Brain microvascular endothelial cell (primary cell): ENCODE measurements at regions not wholly inside any gene's neighbourhood (a gene's known extent, or its start where the extent isn't known, plus 50 kb on each side); places are given as distances from the start of the nearest gene placed in this dataset.
"Not testable (repeated sequence)": the region's sequence is repeated elsewhere in the genome, so short reads cannot be mapped to it uniquely, and the experiment has no call there.

Experiments
- DNase-seq: peaks from one replicate; pipeline ENCODE4 v3.0.0-alpha.2; 2020
- H3K27ac ChIP-seq: fragments of 250-450 bp; sonication (Bioruptor Pico); 2 replicates; pipeline ENCODE4 v1.5.1; 2020; ENCODE audit warnings: mild to moderate bottlenecking, moderate library complexity
- H3K27me3 ChIP-seq: fragments of 250-450 bp; sonication (Bioruptor Pico); replicated peaks from 2 replicates; pipeline ENCODE4 v1.5.1; 2020; ENCODE audit warnings: mild to moderate bottlenecking
- H3K36me3 ChIP-seq: fragments of 250-450 bp; sonication (Bioruptor Pico); replicated peaks from 2 replicates; pipeline ENCODE4 v1.5.1; 2020; ENCODE audit warnings: mild to moderate bottlenecking
- H3K4me3 ChIP-seq: 2 replicates; pipeline ENCODE4 v1.5.1; 2011; ENCODE audit warnings: low read depth, mild to moderate bottlenecking, control low read depth, low read length, moderate library complexity
- in situ Hi-C: cut with HindIII; loops from 2 replicates; pipeline ENCODE4 v1.10.0; 2017; ENCODE audit warnings: low sequenced_read_pairs, low pct_ligation_motif_present
- TF ChIP-seq, protein P1 (sequence below): IDR thresholded peaks from 2 replicates; pipeline ENCODE4 v1.5.1; 2011; ENCODE audit warnings: low read depth, mild to moderate bottlenecking, moderate library complexity, low read length, control low read depth, inconsistent platforms; ENCODE audit errors: missing control alignments

DNA sequence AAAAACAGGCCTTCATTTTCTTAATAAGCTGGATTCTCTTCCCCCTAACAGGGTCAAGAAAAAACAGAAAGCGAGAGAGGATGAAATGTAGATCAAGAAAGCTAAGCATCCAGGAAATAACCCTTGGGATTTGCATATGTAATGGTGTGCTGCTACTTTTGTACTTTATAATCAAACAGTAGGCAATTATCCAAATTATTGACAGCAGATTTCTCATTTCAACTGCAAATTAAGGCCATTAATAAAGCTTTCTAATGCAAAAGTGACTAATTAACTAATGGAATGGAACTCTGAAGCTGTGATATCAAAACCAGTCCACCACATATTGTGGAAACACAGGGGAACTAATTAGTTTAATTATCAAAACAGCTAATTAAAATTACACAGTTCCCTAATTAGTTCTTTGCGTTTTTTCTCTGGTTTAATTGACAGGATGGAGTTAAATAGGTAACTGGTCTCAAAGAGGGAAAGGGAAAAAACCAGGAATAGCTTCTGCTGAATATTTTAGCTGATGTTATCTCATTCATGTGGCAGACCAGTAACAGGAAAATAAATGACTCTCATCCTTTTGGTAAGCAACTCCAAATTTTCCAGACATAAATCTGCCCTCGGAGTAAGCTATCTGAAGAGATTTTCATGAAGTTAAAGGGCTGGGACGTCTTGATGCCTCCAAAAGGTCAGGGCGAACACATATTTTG, 182.7 kb upstream of the LMO3 start:
- TF ChIP-seq, protein P1, sequence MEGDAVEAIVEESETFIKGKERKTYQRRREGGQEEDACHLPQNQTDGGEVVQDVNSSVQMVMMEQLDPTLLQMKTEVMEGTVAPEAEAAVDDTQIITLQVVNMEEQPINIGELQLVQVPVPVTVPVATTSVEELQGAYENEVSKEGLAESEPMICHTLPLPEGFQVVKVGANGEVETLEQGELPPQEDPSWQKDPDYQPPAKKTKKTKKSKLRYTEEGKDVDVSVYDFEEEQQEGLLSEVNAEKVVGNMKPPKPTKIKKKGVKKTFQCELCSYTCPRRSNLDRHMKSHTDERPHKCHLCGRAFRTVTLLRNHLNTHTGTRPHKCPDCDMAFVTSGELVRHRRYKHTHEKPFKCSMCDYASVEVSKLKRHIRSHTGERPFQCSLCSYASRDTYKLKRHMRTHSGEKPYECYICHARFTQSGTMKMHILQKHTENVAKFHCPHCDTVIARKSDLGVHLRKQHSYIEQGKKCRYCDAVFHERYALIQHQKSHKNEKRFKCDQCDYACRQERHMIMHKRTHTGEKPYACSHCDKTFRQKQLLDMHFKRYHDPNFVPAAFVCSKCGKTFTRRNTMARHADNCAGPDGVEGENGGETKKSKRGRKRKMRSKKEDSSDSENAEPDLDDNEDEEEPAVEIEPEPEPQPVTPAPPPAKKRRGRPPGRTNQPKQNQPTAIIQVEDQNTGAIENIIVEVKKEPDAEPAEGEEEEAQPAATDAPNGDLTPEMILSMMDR: no peak
- no peak for DNase-seq
- H3K27ac ChIP-seq: no peak overlapping the region
- in situ Hi-C loops: no loop called here
- H3K36me3 ChIP-seq: no peaks in the 10 kb centered on the region
- H3K4me3 ChIP-seq: no peak overlapping the region
- H3K27me3 ChIP-seq: no peaks in the 10 kb centered on the region

DNA sequence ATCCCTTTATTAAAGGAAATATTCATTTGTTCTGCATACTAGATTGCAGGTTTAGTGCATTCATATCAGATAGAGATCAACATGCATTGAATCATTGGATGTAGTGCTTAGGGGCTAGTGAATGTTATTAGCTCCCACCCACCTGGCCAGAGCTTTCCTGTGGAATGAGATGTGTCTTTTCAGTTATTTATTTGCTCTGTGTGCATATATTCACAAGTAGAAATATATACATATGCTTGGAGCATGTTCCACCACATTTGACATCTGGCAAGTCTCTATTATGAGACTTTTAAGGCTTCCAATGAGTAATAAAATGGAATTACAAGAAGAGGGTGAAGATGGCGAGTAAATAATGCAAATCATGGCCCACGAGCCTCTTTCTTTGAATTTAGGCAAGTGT, 180.0 kb upstream of the LMO3 start:
- Histone ChIP-seq H3K27me3 (no peaks in the 10 kb centered on the region), H3K36me3 (no peaks in the 10 kb centered on the region), H3K27ac (no peak overlapping the region), H3K4me3 (no peak overlapping the region)
- no peak for DNase-seq
- in situ Hi-C loops: no loop called here
- TF ChIP-seq, protein P1: no peak

DNA sequence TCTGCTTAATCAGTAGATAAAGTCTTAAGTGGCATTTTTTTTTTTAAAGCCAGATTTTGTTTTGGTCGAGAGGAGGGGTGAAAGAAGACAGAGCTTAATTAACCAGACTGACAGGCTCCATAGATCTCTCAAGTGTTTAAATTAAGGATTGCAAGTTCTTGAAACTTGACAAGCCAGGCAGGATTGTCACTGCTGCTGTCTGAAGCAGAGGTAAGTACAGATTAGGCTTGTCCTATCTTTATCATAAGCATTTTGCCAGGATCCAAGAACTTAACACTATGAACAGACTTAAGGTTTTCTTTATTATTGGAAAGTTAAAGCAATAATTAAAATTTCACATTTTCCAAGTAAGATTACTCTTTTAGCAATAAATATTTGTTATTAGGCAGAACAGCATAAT, 179.6 kb upstream of the LMO3 start:
- TF ChIP-seq, protein P1: no peak
- Histone ChIP-seq H3K27ac (no peak overlapping the region), H3K4me3 (no peak overlapping the region), H3K27me3 (no peaks in the 10 kb centered on the region), H3K36me3 (no peaks in the 10 kb centered on the region)
- DNase-seq: no peak
- in situ Hi-C loops: no loop called here

DNA sequence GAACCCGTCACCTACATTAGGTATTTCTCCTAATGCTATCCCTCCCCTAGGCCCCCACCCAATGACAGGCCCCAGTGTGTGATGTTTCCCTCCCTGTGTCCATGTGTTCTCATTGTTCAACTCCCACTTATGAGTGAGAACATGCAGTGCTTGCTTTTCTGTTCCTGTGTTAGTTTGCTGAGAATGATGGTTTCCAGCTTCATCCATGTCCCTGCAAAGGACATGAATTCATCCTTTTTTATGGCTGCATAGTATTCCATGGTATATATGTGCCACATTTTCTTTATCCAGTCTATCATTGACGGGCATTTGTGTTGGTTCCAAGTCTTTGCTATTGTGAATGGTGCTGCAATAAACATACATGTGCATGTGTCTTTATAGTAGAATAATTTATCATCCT, 163.2 kb upstream of the LMO3 start:
- DNase-seq, H3K27me3 ChIP-seq, H3K27ac ChIP-seq, in situ Hi-C loops, H3K4me3 ChIP-seq, H3K36me3 ChIP-seq: not testable (repeated sequence)

GRCh38 chr12:16766736-16767135, 160.8 kb upstream of the LMO3 start:
- in situ Hi-C loops: no loop called here

GRCh38 chr12:16763901-16764300, 157.9 kb upstream of the LMO3 start:
- in situ Hi-C loops: no loop called here
- TF ChIP-seq, protein P1: no peak
- H3K4me3 ChIP-seq: no peak overlapping the region
- no peaks in the 10 kb centered on the region for H3K36me3 ChIP-seq
- no peaks in the 10 kb centered on the region for H3K27me3 ChIP-seq
- no peak for DNase-seq
- H3K27ac ChIP-seq: no peak overlapping the region

More at GRCh38 chr12:16766736-16767135, 160.8 kb upstream of the LMO3 start:
- no peak overlapping the region for H3K4me3 ChIP-seq
- no peak for DNase-seq
- H3K27ac ChIP-seq: no peak overlapping the region
- no peaks in the 10 kb centered on the region for H3K36me3 ChIP-seq
- TF ChIP-seq, protein P1: no peak
- no peaks in the 10 kb centered on the region for H3K27me3 ChIP-seq
